ENCODE measurements at regions not wholly inside any gene's neighbourhood (a gene's known extent, or its start where the extent isn't known, plus 50 kb on each side); places are given as distances from the start of the nearest gene placed in this dataset.

DNA sequence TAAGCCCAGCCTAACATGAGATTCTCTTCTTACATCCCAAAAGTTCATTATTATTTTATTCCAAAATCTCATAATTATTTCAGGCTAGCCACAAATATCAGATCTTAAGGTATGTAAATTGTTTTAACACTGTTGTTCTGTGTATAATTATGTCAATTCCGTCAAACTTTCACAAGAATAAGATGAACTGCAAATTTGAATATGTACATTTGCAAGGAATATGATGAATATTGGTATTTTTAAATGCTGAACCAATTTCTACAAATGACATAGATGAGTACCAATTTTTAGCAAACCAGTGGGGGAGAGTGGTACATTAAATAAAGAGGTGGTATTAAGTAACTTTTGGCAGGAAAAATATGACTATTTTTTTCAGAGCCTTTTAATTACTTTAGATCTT is 282.3 kb upstream of the MAD2L1 start:
- no peaks in the 10 kb centered on the region for H3K36me3 ChIP-seq (ENCODE audit: insufficient read depth)
- 96% methylated on average over 1 of the region's 1 CpG for WGBS
- no peak for DNase-seq (ENCODE audit: extremely low spot score)
- H3K4me3 ChIP-seq (ENCODE audit: low read depth, low read length), result no peak overlapping the region
- no peak overlapping the region for H3K27ac ChIP-seq (ENCODE audit: low read depth)
- H3K4me1 ChIP-seq (ENCODE audit: insufficient read depth), result no peaks in the 10 kb centered on the region

DNA sequence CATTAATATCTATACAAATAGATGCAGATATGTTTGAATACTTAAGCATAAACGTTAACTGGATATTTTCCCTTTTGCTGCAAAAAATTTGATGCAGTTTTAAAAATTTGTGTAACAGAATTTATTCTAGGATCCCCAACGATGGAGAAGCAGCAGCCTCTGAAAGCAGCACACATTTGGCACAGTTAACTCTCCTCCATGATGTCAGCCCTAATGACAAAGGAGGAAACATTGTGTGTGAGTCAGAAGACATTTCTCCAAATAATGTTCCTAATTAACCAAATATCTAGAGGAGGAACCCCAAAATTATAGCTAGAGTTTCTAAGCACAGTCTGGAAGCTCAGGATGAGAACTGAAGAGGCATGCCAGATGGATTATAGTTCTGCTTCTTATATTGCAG is 281.9 kb upstream of the MAD2L1 start:
- WGBS, result 34% methylated on average over 2 of the region's 2 CpGs
- no peak for DNase-seq (ENCODE audit: extremely low spot score)
- Histone ChIP-seq H3K27ac (ENCODE audit: low read depth) (no peak overlapping the region), H3K4me3 (ENCODE audit: low read depth, low read length) (no peak overlapping the region), H3K4me1 (ENCODE audit: insufficient read depth) (no peaks in the 10 kb centered on the region), H3K36me3 (ENCODE audit: insufficient read depth) (no peaks in the 10 kb centered on the region)

DNA sequence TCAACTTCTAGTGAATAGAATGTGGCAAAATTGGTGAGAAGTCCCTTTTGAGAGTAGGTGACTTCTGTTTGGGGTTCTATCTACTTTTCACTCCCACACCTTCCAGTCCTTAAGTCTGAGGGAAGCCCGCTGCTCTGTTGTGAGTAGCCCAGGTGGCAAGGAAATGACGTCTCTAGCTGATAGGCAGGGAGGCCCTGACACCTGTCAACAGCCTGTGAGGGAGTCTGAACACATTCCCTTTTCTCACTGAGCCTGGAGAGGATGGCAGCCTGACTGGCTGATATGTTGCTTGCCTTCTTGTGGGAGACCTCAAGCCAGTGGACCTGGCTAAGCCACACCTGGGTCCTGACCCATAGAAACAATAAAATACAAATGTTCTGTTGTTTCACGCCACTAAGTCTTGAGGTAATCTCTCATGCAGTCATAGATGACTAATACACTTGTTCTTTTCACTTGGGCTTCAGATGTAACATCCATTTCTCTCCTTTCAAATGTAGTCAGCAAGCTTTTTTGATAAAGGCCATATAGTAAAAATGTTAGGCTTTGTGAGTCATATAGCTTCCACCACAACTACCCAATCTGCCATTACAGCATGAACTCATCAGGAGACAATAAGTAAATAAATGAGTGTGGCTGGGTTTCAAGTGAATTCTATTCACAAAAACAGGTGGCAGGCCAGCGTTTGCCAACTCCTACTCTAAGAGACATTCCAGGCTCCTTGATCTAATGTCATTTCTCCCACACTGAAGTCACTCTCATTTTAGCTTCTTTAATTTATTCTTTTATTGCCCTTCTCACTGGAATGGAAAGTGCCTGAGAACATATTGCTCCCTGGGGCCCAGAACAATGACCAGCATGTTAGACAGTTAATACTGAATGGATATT is 265.1 kb upstream of the MAD2L1 start:
- Histone ChIP-seq H3K27ac (ENCODE audit: low read depth) (no peak overlapping the region), H3K4me3 (ENCODE audit: low read depth, low read length) (no peak overlapping the region), H3K4me1 (ENCODE audit: insufficient read depth) (no peaks in the 10 kb centered on the region), H3K36me3 (ENCODE audit: insufficient read depth) (no peaks in the 10 kb centered on the region)
- 63% methylated on average over 4 of the region's 4 CpGs for WGBS
- no peak for DNase-seq (ENCODE audit: extremely low spot score)

GRCh38 chr4:120329386-120329785 is 262.7 kb upstream of the MAD2L1 start:
- H3K27ac ChIP-seq (ENCODE audit: low read depth), result no peak overlapping the region
- no peaks in the 10 kb centered on the region for H3K36me3 ChIP-seq (ENCODE audit: insufficient read depth)
- no peak overlapping the region for H3K4me3 ChIP-seq (ENCODE audit: low read depth, low read length)
- WGBS, result 96% methylated on average over 1 of the region's 1 CpG
- DNase-seq (ENCODE audit: extremely low spot score), result no peak
- H3K4me1 ChIP-seq (ENCODE audit: insufficient read depth), result no peaks in the 10 kb centered on the region

DNA sequence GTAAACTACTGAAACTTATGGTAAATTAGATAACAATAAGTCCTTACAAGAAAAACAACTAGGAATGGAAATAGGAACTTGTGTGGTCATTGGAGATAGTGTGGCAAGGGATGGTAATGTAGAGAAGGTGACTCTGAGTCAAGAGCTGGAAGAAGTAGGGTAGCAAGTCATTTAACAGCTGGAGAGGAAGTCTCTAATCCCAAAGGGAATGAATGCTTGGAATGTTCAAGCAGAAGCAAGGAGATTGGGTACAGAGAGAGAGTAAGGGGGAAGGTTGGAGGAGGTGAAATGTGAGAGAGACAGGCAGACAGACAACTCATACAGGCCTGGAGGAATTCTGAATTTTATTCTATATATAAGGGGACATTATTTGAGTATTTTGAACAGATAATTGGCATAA is 260.6 kb upstream of the MAD2L1 start:
- Histone ChIP-seq H3K4me1 (ENCODE audit: insufficient read depth) (no peaks in the 10 kb centered on the region), H3K4me3 (ENCODE audit: low read depth, low read length) (no peak overlapping the region), H3K27ac (ENCODE audit: low read depth) (no peak overlapping the region), H3K36me3 (ENCODE audit: insufficient read depth) (no peaks in the 10 kb centered on the region)
- no peak for DNase-seq (ENCODE audit: extremely low spot score)

GRCh38 chr4:120319046-120319767 is 252.6 kb upstream of the MAD2L1 start:
- DNase-seq (ENCODE audit: extremely low spot score), result no peak
- no peak overlapping the region for H3K27ac ChIP-seq (ENCODE audit: low read depth)
- WGBS, result 13% methylated on average over 1 of the region's 1 CpG
- H3K4me3 ChIP-seq (ENCODE audit: low read depth, low read length), result no peak overlapping the region
- H3K36me3 ChIP-seq (ENCODE audit: insufficient read depth), result no peaks in the 10 kb centered on the region
- no peaks in the 10 kb centered on the region for H3K4me1 ChIP-seq (ENCODE audit: insufficient read depth)

- H3K4me1 ChIP-seq (ENCODE audit: insufficient read depth), result no peaks in the 10 kb centered on the region
- no peaks in the 10 kb centered on the region for H3K36me3 ChIP-seq (ENCODE audit: insufficient read depth)
- no peak overlapping the region for H3K27ac ChIP-seq (ENCODE audit: low read depth)
- 45% methylated on average over 5 of the region's 5 CpGs for WGBS
- no peak overlapping the region for H3K4me3 ChIP-seq (ENCODE audit: low read depth, low read length)
- DNase-seq (ENCODE audit: extremely low spot score), result no peak
These were observed 251.7 kb upstream of the MAD2L1 start for GRCh38 chr4:120318196-120318846.

DNA sequence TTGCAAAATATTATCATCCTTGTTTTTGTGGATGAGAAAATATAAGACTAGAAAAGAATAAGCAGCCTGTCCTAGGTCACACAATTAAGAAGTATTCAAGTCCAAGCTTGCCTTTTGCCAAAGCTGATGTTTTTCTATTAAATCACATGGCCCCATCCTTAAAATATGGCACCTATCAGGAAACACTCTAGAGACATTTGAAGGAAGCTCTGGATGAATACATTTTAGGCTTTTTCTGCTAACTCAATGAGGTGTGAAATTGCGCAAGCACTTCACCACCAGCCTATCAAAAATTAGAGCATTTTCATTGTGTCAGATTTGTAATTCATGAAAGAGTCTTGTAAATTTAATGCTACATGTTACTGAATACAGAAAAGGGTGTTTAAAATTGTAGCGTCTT is 251.1 kb upstream of the MAD2L1 start:
- no peaks in the 10 kb centered on the region for H3K36me3 ChIP-seq (ENCODE audit: insufficient read depth)
- H3K4me1 ChIP-seq (ENCODE audit: insufficient read depth), result no peaks in the 10 kb centered on the region
- no peak overlapping the region for H3K4me3 ChIP-seq (ENCODE audit: low read depth, low read length)
- DNase-seq (ENCODE audit: extremely low spot score), result no peak
- no peak overlapping the region for H3K27ac ChIP-seq (ENCODE audit: low read depth)
- 78% methylated on average over 2 of the region's 2 CpGs for WGBS

GRCh38 chr4:120316416-120316815 is 249.8 kb upstream of the MAD2L1 start:
- 55% methylated on average over 1 of the region's 1 CpG for WGBS

DNA sequence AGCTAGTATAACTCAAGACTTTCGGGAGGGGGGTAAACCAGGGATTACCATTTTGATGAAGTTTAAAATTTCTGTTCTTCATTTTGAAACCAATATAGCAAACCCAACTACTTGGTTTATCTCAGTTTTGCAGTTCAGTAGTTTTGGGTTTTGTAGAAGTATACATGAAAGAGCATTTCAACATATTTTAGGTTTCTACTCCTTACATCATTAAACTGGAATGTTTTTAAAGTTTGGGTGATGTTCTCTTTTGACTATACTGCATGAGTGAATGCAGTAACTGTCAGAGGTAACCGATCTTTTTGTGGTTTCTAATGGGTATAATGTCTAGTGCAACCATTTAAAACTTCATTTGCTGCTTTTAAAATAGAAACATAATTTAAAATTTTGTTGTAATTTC is 248.3 kb upstream of the MAD2L1 start:
- no peak for DNase-seq (ENCODE audit: extremely low spot score)
- Histone ChIP-seq H3K36me3 (ENCODE audit: insufficient read depth) (no peaks in the 10 kb centered on the region), H3K27ac (ENCODE audit: low read depth) (no peak overlapping the region), H3K4me1 (ENCODE audit: insufficient read depth) (no peaks in the 10 kb centered on the region), H3K4me3 (ENCODE audit: low read depth, low read length) (no peak overlapping the region)
- 90% methylated on average over 2 of the region's 2 CpGs for WGBS

More at GRCh38 chr4:120316416-120316815, 249.8 kb upstream of the MAD2L1 start:
- H3K36me3 ChIP-seq (ENCODE audit: insufficient read depth), result no peaks in the 10 kb centered on the region
- H3K4me3 ChIP-seq (ENCODE audit: low read depth, low read length), result no peak overlapping the region
- H3K27ac ChIP-seq (ENCODE audit: low read depth), result no peak overlapping the region
- DNase-seq (ENCODE audit: extremely low spot score), result no peak
- H3K4me1 ChIP-seq (ENCODE audit: insufficient read depth), result no peaks in the 10 kb centered on the region

- no peak for DNase-seq (ENCODE audit: extremely low spot score)
- no peak overlapping the region for H3K4me3 ChIP-seq (ENCODE audit: low read depth, low read length)
- WGBS, result 20% methylated on average over 2 of the region's 2 CpGs
- no peaks in the 10 kb centered on the region for H3K4me1 ChIP-seq (ENCODE audit: insufficient read depth)
- H3K36me3 ChIP-seq (ENCODE audit: insufficient read depth), result no peaks in the 10 kb centered on the region
- no peak overlapping the region for H3K27ac ChIP-seq (ENCODE audit: low read depth)
These were observed 238.2 kb upstream of the MAD2L1 start for GRCh38 chr4:120304801-120305200.

- no peak overlapping the region for H3K4me3 ChIP-seq (ENCODE audit: low read depth, low read length)
- no peak overlapping the region for H3K27ac ChIP-seq (ENCODE audit: low read depth)
- DNase-seq (ENCODE audit: extremely low spot score), result no peak
- H3K36me3 ChIP-seq (ENCODE audit: insufficient read depth), result no peaks in the 10 kb centered on the region
- no peaks in the 10 kb centered on the region for H3K4me1 ChIP-seq (ENCODE audit: insufficient read depth)
- WGBS, result 77% methylated on average over 2 of the region's 2 CpGs
These were observed 233.0 kb upstream of the MAD2L1 start for GRCh38 chr4:120299631-120300030.

DNA sequence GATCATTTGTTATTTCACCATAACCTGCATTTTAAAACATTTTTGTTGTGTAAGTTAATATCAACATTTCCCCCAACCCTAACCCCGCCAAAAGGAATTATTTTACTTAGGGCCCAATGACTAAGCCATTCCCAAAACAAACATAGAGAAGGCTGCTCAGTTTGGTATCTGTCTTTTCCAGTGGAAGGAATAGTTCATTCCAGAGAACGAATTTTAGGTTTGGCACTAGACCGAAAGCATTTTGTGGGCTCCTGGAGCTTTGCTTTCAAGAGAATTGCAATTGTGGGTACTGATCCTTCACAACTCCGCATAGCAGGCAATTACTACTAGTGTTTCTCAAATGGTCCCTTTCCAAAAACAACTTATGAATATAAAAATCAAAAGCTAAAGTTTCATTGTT is 226.7 kb upstream of the MAD2L1 start:
- WGBS, result 62% methylated on average over 4 of the region's 4 CpGs
- no peak for DNase-seq (ENCODE audit: extremely low spot score)
- no peaks in the 10 kb centered on the region for H3K4me1 ChIP-seq (ENCODE audit: insufficient read depth)
- no peaks in the 10 kb centered on the region for H3K36me3 ChIP-seq (ENCODE audit: insufficient read depth)
- H3K27ac ChIP-seq (ENCODE audit: low read depth), result no peak overlapping the region
- no peak overlapping the region for H3K4me3 ChIP-seq (ENCODE audit: low read depth, low read length)

GRCh38 chr4:120291541-120291940 is 224.9 kb upstream of the MAD2L1 start:
- 88% methylated on average over 7 of the region's 7 CpGs for WGBS
- no peaks in the 10 kb centered on the region for H3K36me3 ChIP-seq (ENCODE audit: insufficient read depth)
- no peak overlapping the region for H3K27ac ChIP-seq (ENCODE audit: low read depth)
- H3K4me3 ChIP-seq (ENCODE audit: low read depth, low read length), result no peak overlapping the region
- DNase-seq (ENCODE audit: extremely low spot score), result no peak
- H3K4me1 ChIP-seq (ENCODE audit: insufficient read depth), result no peaks in the 10 kb centered on the region
